Endothelial cell of umbilical vein (primary cell): ENCODE measurements at regions not wholly inside any gene's neighbourhood (a gene's known extent, or its start where the extent isn't known, plus 50 kb on each side); places are given as distances from the start of the nearest gene placed in this dataset.

Experiments
- BruUV-seq: library from RNA; stranded (reverse); fragments of 400-500 nt; replicated peaks from 2 replicates; lab custom pipeline; 2021; lab: Mats Ljungman, UMichigan
- CTCF ChIA-PET: fragments of 300-600, 350-600 bp; sonication (Branson Sonifier 250); formaldehyde crosslinking; loops from one replicate; lab custom pipeline; 2021; ENCODE audit warnings: antibody characterized with exemption, inconsistent platforms; lab: Charles Lee
- POLR2A ChIA-PET: fragments of 300-600, 350-600 bp; sonication (Branson Sonifier 250); formaldehyde crosslinking; loops from one replicate; lab custom pipeline; 2021; ENCODE audit warnings: antibody characterized with exemption, inconsistent platforms; lab: Charles Lee
- DNase-seq: peaks from one replicate; pipeline ENCODE4 v3.0.0-alpha.2; 2011; ENCODE audit warnings: low read depth, low spot score
- FAIRE-seq: peaks from 2 replicates; lab custom pipeline; 2011; peaks lifted over from hg19 to GRCh38; lab: Jason Lieb, UNC
- H2AFZ ChIP-seq: 2 replicates; pipeline ENCODE4 v1.6.0; 2012; ENCODE audit warnings: low read depth, low read length, control low read depth, inconsistent platforms
- H3K27ac ChIP-seq: 2 replicates; pipeline ENCODE4 v1.5.1; 2011; ENCODE audit warnings: low read depth, mild to moderate bottlenecking, control low read depth, low read length, moderate library complexity; ENCODE audit not compliant: insufficient read depth
- H3K27me3 ChIP-seq, 2 experiments: 2 replicates each; pipeline versions ENCODE4 v1.6.0 to v1.6.1; 2011; ENCODE audit warnings: low read length in 2 of 2, mixed read lengths in 1 of 2; ENCODE audit not compliant: control insufficient read depth in 2 of 2, insufficient read depth in 2 of 2
- H3K36me3 ChIP-seq, 2 experiments: 2 replicates in 1 of 2; 3 replicates in 1 of 2; pipeline ENCODE4 v1.5.1; 2011; ENCODE audit warnings: low read length in 2 of 2, mild to moderate bottlenecking in 1 of 2, moderate library complexity in 1 of 2; ENCODE audit not compliant: control insufficient read depth in 2 of 2, insufficient read depth in 2 of 2; ENCODE audit errors: extremely low read depth in 1 of 2
- H3K4me1 ChIP-seq: 3 replicates; pipeline ENCODE4 v1.5.1; 2011; ENCODE audit warnings: mild to moderate bottlenecking, low read length; ENCODE audit not compliant: control insufficient read depth, insufficient read depth; ENCODE audit errors: extremely low read depth
- H3K4me2 ChIP-seq: 2 replicates; pipeline ENCODE4 v1.6.1; 2011; ENCODE audit warnings: low read length, control low read depth, mixed read lengths; ENCODE audit not compliant: insufficient read depth
- H3K4me3 ChIP-seq, 3 experiments: fragments of 200-600 bp in 1 of 3; sonication (generic), shearing (Covaris generic) in 1 of 3; replicated peaks in 1 of 3; 2 replicates each; pipeline ENCODE4 v1.5.1; 2011 to 2016; ENCODE audit warnings: control low read depth in 3 of 3, low read length in 3 of 3, mild to moderate bottlenecking in 2 of 3, inconsistent platforms in 1 of 3, low read depth in 1 of 3, moderate library complexity in 1 of 3; ENCODE audit not compliant: insufficient read depth in 1 of 3
- H3K79me2 ChIP-seq: 2 replicates; pipeline ENCODE4 v1.6.0; 2012; ENCODE audit warnings: low read length, inconsistent platforms; ENCODE audit not compliant: control insufficient read depth, insufficient read depth
- H3K9ac ChIP-seq: replicated peaks from 2 replicates; pipeline ENCODE3; 2011; ENCODE audit warnings: low read length, control low read depth; ENCODE audit not compliant: insufficient read depth; ENCODE audit errors: extremely low read depth
- H3K9me1 ChIP-seq: replicated peaks from 3 replicates; pipeline ENCODE4 v1.6.0; 2011; ENCODE audit warnings: mild to moderate bottlenecking, low read length; ENCODE audit not compliant: control insufficient read depth, insufficient read depth; ENCODE audit errors: extremely low read depth
- H3K9me3 ChIP-seq: replicated peaks from 2 replicates; pipeline ENCODE4 v1.5.1; 2012; ENCODE audit warnings: low read length, inconsistent platforms; ENCODE audit not compliant: control insufficient read depth, insufficient read depth
- H4K20me1 ChIP-seq: replicated peaks from 2 replicates; pipeline ENCODE3; 2011; ENCODE audit warnings: mild to moderate bottlenecking, low read length; ENCODE audit not compliant: control insufficient read depth, insufficient read depth; ENCODE audit errors: extremely low read depth
- EZH2 ChIP-seq: IDR thresholded peaks from 2 replicates; pipeline ENCODE4 v1.6.1; 2012; ENCODE audit warnings: borderline replicate concordance, low read depth, mild to moderate bottlenecking, moderate library complexity, low read length, inconsistent platforms; ENCODE audit not compliant: severe bottlenecking
- FOS ChIP-seq: IDR thresholded peaks from 2 replicates; pipeline ENCODE4 v1.6.1; 2011; ENCODE audit warnings: mild to moderate bottlenecking, low read length, moderate library complexity, borderline replicate concordance; ENCODE audit not compliant: insufficient read depth
- GATA2 ChIP-seq: IDR thresholded peaks from 2 replicates; pipeline ENCODE4 v1.7.0; 2011; ENCODE audit warnings: low read depth, mild to moderate bottlenecking, moderate library complexity, mixed read lengths, low read length; ENCODE audit not compliant: insufficient read length, insufficient read depth
- JUN ChIP-seq: IDR thresholded peaks from 2 replicates; pipeline ENCODE4 v1.6.1; 2011; ENCODE audit warnings: borderline replicate concordance, low read depth; ENCODE audit not compliant: insufficient read length, insufficient read depth
- MYC ChIP-seq: IDR thresholded peaks from one replicate; pipeline ENCODE4 v1.6.1; 2011; ENCODE audit warnings: mild to moderate bottlenecking, low read depth, low read length
- POLR2A ChIP-seq: IDR thresholded peaks from 2 replicates; pipeline ENCODE4 v1.6.1; 2012; ENCODE audit warnings: low read depth, mild to moderate bottlenecking, control low read depth, low read length
- POLR2AphosphoS5 ChIP-seq: IDR thresholded peaks from 2 replicates; pipeline ENCODE4 v1.6.1; 2012; ENCODE audit warnings: low read depth, mild to moderate bottlenecking, control low read depth, low read length, moderate library complexity; ENCODE audit not compliant: insufficient read depth
- dilution Hi-C: fragments of 300-500 bp; cut with MboI; formaldehyde crosslinking; loops from one replicate; pipeline ENCODE4 v1.15.0; 2019; ENCODE audit warnings: low sequenced_read_pairs; ENCODE audit not compliant: extremely low pct_ligation_motif_present
- intact Hi-C: fragments of 100-400 bp; cut with micrococcal nuclease; formaldehyde crosslinking; loops from one replicate; pipeline ENCODE4 v1.10.0; 2022
- TF ChIP-seq, protein P1 (sequence below): IDR thresholded peaks from 2 replicates; pipeline ENCODE4 v1.6.1; 2011; ENCODE audit not compliant: insufficient read depth, insufficient read length
- TF ChIP-seq, protein P2 (sequence below), 2 donors: IDR thresholded peaks; 1 replicate in 1 of 2; 2 replicates in 1 of 2; pipeline ENCODE4 v1.5.1; 2011; ENCODE audit warnings: low read length in 2 of 2, mild to moderate bottlenecking in 2 of 2, moderate library complexity in 2 of 2, control low read depth in 1 of 2, inconsistent platforms in 1 of 2, low read depth in 1 of 2; ENCODE audit not compliant: insufficient read depth in 1 of 2; ENCODE audit errors: extremely low read depth in 1 of 2

DNA sequence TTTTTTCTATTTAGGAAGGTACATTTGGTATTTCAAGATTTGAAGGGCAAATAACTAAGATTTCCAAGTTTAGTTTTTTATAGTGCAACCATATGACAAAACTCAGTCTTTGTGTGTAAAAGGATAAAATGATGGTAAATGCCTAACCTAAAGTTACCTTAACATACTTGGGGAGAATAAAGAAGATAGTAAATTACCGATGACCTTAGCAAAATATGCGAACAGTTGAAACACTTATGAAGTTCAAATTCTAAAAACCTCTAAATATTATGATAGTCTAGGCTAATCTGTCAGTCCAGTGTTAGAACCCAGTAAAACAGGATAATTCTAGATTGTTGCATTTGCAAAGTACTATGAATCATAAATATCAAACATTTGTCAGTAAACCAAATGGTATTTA, 127.5 kb downstream of the PTCHD4 start:
- dilution Hi-C loops (no loop called here), intact Hi-C loops (no loop called here)
- POLR2A ChIA-PET, result no interaction called here
- Histone ChIP-seq H2AFZ (no peak overlapping the region), H3K79me2 (no peaks in the 10 kb centered on the region), H3K9me1 (no peaks in the 10 kb centered on the region), H4K20me1 (no peaks in the 10 kb centered on the region), H3K27me3 (no peaks in the 10 kb centered on the region), H3K4me2 (no peak overlapping the region), H3K4me1 (no peaks in the 10 kb centered on the region), H3K9me3 (no peaks in the 10 kb centered on the region), H3K27ac (no peak overlapping the region), H3K36me3 (no peaks in the 10 kb centered on the region), H3K4me3 (no peak overlapping the region), H3K9ac (no peak overlapping the region)
- CTCF ChIA-PET, result no interaction called here
- BruUV-seq, result no TSS peak
- FAIRE-seq (no peak), DNase-seq (no peak)
- no peak for TF ChIP-seq EZH2
- no peak for TF ChIP-seq MYC
- TF ChIP-seq POLR2A, result no peak
- TF ChIP-seq, protein P1, sequence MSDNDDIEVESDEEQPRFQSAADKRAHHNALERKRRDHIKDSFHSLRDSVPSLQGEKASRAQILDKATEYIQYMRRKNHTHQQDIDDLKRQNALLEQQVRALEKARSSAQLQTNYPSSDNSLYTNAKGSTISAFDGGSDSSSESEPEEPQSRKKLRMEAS, result no peak
- no peak for TF ChIP-seq GATA2
- no peak for TF ChIP-seq FOS
- no peak for TF ChIP-seq POLR2AphosphoS5
- TF ChIP-seq, protein P2, sequence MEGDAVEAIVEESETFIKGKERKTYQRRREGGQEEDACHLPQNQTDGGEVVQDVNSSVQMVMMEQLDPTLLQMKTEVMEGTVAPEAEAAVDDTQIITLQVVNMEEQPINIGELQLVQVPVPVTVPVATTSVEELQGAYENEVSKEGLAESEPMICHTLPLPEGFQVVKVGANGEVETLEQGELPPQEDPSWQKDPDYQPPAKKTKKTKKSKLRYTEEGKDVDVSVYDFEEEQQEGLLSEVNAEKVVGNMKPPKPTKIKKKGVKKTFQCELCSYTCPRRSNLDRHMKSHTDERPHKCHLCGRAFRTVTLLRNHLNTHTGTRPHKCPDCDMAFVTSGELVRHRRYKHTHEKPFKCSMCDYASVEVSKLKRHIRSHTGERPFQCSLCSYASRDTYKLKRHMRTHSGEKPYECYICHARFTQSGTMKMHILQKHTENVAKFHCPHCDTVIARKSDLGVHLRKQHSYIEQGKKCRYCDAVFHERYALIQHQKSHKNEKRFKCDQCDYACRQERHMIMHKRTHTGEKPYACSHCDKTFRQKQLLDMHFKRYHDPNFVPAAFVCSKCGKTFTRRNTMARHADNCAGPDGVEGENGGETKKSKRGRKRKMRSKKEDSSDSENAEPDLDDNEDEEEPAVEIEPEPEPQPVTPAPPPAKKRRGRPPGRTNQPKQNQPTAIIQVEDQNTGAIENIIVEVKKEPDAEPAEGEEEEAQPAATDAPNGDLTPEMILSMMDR (IDR thresholded peaks at IDR 0.05; ENCODE audit: extremely low read depth in 1 of 2, insufficient read depth in 1 of 2, low read depth in 1 of 2, low read length in 2 of 2), result no peak
- no peak for TF ChIP-seq JUN
